Prostate gland (tissue), 2 donors: ENCODE measurements at regions not wholly inside any gene's neighbourhood (a gene's known extent, or its start where the extent isn't known, plus 50 kb on each side); places are given as distances from the start of the nearest gene placed in this dataset.

ENCODE experiments used
- CTCF ChIP-seq, 4 experiments: fragments of 200-600 bp in 2 of 4; fragments of 450-650 bp in 2 of 4; sonication (generic) in 2 of 4; IDR thresholded peaks; 1 replicate in 3 of 4; 2 replicates in 1 of 4; pipeline ENCODE4 v1.5.1; 2016 to 2019; ENCODE audit warnings: antibody characterized with exemption in 4 of 4, mild to moderate bottlenecking in 2 of 4, moderate library complexity in 2 of 4
- POLR2A ChIP-seq: fragments of 450-650 bp; IDR thresholded peaks from one replicate; pipeline ENCODE4 v1.6.1; 2016; ENCODE audit warnings: antibody characterized with exemption, mild to moderate bottlenecking
- POLR2AphosphoS5 ChIP-seq: sonication (generic); formaldehyde crosslinking; IDR thresholded peaks from one replicate; pipeline ENCODE4 v1.6.1; 2017; ENCODE audit warnings: antibody characterized with exemption

GRCh38 chr2:207319316-207319715 lies 153.6 kb upstream of the KLF7 start:
- TF ChIP-seq CTCF (IDR thresholded peaks at IDR 0.05) (no peak), POLR2A (no peak), POLR2AphosphoS5 (no peak)
